Upper lobe of left lung (tissue), 4 donors: ENCODE measurements at regions not wholly inside any gene's neighbourhood (a gene's known extent, or its start where the extent isn't known, plus 50 kb on each side); places are given as distances from the start of the nearest gene placed in this dataset.

Experiments used
- POLR2A ChIP-seq, 4 donors: fragments of 450-650 bp; IDR thresholded peaks; one replicate each; pipeline ENCODE4 v1.5.1; 2016 to 2017; ENCODE audit warnings: antibody characterized with exemption in 4 of 4, mild to moderate bottlenecking in 2 of 4
- TF ChIP-seq, protein P1 (sequence below), 6 experiments: fragments of 450-650 bp in 4 of 6; fragments of 200-600 bp in 2 of 6; sonication (generic) in 2 of 6; IDR thresholded peaks; one replicate each; pipeline ENCODE4 v1.5.1; 2016 to 2019; ENCODE audit warnings: antibody characterized with exemption in 6 of 6

DNA sequence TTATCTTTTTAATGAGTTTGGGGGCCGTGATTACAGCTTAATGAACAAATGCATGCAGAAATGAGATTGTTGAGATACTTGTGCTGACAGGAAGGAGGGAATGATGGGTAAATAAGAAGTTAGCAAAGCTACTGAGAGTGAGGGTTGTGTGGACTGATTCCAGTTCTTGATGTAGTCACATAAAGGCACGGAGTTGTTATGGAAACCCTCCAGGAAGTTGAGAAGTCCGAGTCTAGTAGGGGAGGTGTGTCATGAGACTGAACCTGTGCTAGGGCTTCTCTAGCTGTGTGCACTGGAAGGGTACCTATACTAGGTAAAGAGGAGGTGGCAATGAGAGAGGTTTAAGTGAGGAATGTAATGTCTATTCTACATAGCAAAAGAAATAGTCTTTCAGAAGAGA is 475.7 kb downstream of the USP25 start:
- TF ChIP-seq, protein P1, sequence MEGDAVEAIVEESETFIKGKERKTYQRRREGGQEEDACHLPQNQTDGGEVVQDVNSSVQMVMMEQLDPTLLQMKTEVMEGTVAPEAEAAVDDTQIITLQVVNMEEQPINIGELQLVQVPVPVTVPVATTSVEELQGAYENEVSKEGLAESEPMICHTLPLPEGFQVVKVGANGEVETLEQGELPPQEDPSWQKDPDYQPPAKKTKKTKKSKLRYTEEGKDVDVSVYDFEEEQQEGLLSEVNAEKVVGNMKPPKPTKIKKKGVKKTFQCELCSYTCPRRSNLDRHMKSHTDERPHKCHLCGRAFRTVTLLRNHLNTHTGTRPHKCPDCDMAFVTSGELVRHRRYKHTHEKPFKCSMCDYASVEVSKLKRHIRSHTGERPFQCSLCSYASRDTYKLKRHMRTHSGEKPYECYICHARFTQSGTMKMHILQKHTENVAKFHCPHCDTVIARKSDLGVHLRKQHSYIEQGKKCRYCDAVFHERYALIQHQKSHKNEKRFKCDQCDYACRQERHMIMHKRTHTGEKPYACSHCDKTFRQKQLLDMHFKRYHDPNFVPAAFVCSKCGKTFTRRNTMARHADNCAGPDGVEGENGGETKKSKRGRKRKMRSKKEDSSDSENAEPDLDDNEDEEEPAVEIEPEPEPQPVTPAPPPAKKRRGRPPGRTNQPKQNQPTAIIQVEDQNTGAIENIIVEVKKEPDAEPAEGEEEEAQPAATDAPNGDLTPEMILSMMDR (IDR thresholded peaks at IDR 0.05): no peak
- TF ChIP-seq POLR2A (IDR thresholded peaks at IDR 0.05): no peak
